Fibroblast of peridontal ligament (primary cell): ENCODE measurements at regions not wholly inside any gene's neighbourhood (a gene's known extent, or its start where the extent isn't known, plus 50 kb on each side); places are given as distances from the start of the nearest gene placed in this dataset.

Source experiments
- DNase-seq: peaks from one replicate; pipeline ENCODE4 v3.0.0-alpha.2; 2010; ENCODE audit errors: extremely low read depth

- DNase-seq = no peak
These were observed 354.2 kb downstream of the CXCL12 start for GRCh38 chr10:44030738-44031137.

- DNase-seq = no peak
These were observed 354.8 kb downstream of the CXCL12 start for GRCh38 chr10:44030132-44030531.

GRCh38 chr10:44028384-44029137 lies 356.3 kb downstream of the CXCL12 start:
- DNase-seq = no peak

GRCh38 chr10:44024356-44025116 lies 360.4 kb downstream of the CXCL12 start:
- peak; percentile 53 for DNase-seq

- no peak for DNase-seq
These were observed 361.4 kb downstream of the CXCL12 start for GRCh38 chr10:44023517-44023916.

GRCh38 chr10:44022203-44022602 lies 362.7 kb downstream of the CXCL12 start:
- no peak for DNase-seq

- DNase-seq = no peak
These were observed 364.4 kb downstream of the CXCL12 start for GRCh38 chr10:44020322-44021111.

GRCh38 chr10:44017483-44018145 lies 367.3 kb downstream of the CXCL12 start:
- no peak for DNase-seq

GRCh38 chr10:44016589-44017482 lies 368.1 kb downstream of the CXCL12 start:
- DNase-seq = peak; percentile 90

- DNase-seq = no peak
These were observed 367.2 kb upstream of the ZNF32 start for GRCh38 chr10:44015702-44016500.

- DNase-seq = no peak
These were observed 366.1 kb upstream of the ZNF32 start for GRCh38 chr10:44014644-44015250.

GRCh38 chr10:44013981-44014380 lies 365.3 kb upstream of the ZNF32 start:
- DNase-seq = no peak

GRCh38 chr10:44012921-44013320 lies 364.2 kb upstream of the ZNF32 start:
- no peak for DNase-seq

- no peak for DNase-seq
These were observed 362.9 kb upstream of the ZNF32 start for GRCh38 chr10:44011603-44011981.

GRCh38 chr10:44010873-44011602 lies 362.4 kb upstream of the ZNF32 start:
- DNase-seq = no peak

GRCh38 chr10:44009891-44010632 lies 361.4 kb upstream of the ZNF32 start:
- DNase-seq = peak; percentile 82

- no peak for DNase-seq
These were observed 360.4 kb upstream of the ZNF32 start for GRCh38 chr10:44008917-44009709.
